ENCODE measurements at regions not wholly inside any gene's neighbourhood (a gene's known extent, or its start where the extent isn't known, plus 50 kb on each side); places are given as distances from the start of the nearest gene placed in this dataset.

GRCh38 chr15:25624504-25625177, 185.8 kb upstream of the UBE3A start:
- Histone ChIP-seq H3K4me2 (ENCODE audit: low read length) (no peak overlapping the region), H3K27ac (ENCODE audit: low read length) (no peak overlapping the region), H3K36me3 (replicated peaks; ENCODE audit: low read depth, low read length) (no peaks in the 10 kb centered on the region), H3K9ac (ENCODE audit: low read length) (no peak overlapping the region), H3K27me3 (ENCODE audit: low read depth, low read length) (no peaks in the 10 kb centered on the region), H3K4me3 (ENCODE audit: low read length) (no peak overlapping the region), H3K9me3 (ENCODE audit: insufficient read depth, low read length) (no peaks in the 10 kb centered on the region), H3K79me2 (ENCODE audit: low read length) (no peaks in the 10 kb centered on the region), H4K20me1 (ENCODE audit: insufficient read depth, low read length) (no peaks in the 10 kb centered on the region), H2AFZ (ENCODE audit: low read depth, low read length) (no peak overlapping the region), H3K4me1 (ENCODE audit: low read length) (no peaks in the 10 kb centered on the region)
- no peak for TF ChIP-seq EZH2phosphoT487 (IDR thresholded peaks at IDR 0.05; ENCODE audit: low read depth)
- TF ChIP-seq, protein P1, sequence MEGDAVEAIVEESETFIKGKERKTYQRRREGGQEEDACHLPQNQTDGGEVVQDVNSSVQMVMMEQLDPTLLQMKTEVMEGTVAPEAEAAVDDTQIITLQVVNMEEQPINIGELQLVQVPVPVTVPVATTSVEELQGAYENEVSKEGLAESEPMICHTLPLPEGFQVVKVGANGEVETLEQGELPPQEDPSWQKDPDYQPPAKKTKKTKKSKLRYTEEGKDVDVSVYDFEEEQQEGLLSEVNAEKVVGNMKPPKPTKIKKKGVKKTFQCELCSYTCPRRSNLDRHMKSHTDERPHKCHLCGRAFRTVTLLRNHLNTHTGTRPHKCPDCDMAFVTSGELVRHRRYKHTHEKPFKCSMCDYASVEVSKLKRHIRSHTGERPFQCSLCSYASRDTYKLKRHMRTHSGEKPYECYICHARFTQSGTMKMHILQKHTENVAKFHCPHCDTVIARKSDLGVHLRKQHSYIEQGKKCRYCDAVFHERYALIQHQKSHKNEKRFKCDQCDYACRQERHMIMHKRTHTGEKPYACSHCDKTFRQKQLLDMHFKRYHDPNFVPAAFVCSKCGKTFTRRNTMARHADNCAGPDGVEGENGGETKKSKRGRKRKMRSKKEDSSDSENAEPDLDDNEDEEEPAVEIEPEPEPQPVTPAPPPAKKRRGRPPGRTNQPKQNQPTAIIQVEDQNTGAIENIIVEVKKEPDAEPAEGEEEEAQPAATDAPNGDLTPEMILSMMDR (IDR thresholded peaks at IDR 0.05; ENCODE audit: low read depth, low read length), result no peak

GRCh38 chr15:25623708-25624107, 184.9 kb upstream of the UBE3A start:
- TF ChIP-seq EZH2phosphoT487 (IDR thresholded peaks at IDR 0.05; ENCODE audit: low read depth), result no peak
- TF ChIP-seq, protein P1 (IDR thresholded peaks at IDR 0.05; ENCODE audit: low read depth, low read length), result no peak
- H4K20me1 ChIP-seq (ENCODE audit: insufficient read depth, low read length), result no peaks in the 10 kb centered on the region
- H3K79me2 ChIP-seq (ENCODE audit: low read length), result no peaks in the 10 kb centered on the region

DNA sequence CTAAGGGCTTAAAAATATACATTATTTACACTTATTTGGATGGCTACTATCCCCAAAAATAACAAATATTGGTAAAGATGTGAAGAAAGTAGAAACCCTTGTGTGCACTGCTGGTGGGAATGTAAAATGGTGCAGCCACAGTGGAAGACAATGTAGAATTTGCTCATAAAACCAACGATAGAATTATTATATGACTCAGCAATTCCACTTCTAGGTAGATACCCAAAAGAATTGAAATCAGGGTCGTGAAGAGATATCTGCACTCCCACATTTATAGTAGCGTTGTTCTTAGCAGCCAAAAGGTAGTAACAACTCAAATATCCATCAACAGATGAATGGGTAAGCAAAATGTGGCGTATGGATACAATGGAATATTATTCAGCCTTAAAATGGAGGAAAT, 181.6 kb upstream of the UBE3A start:
- H3K79me2 ChIP-seq (ENCODE audit: low read length), result no peaks in the 10 kb centered on the region
- TF ChIP-seq, protein P1 (IDR thresholded peaks at IDR 0.05; ENCODE audit: low read depth, low read length), result no peak
- TF ChIP-seq EZH2phosphoT487 (IDR thresholded peaks at IDR 0.05; ENCODE audit: low read depth), result no peak
- no peak overlapping the region for H2AFZ ChIP-seq (ENCODE audit: low read depth, low read length)
- no peak overlapping the region for H3K4me3 ChIP-seq (ENCODE audit: low read length)
- H3K27me3 ChIP-seq (ENCODE audit: low read depth, low read length), result no peaks in the 10 kb centered on the region
- H3K27ac ChIP-seq (ENCODE audit: low read length), result no peak overlapping the region
- H3K4me1 ChIP-seq (ENCODE audit: low read length), result no peaks in the 10 kb centered on the region
- no peaks in the 10 kb centered on the region for H3K36me3 ChIP-seq (replicated peaks; ENCODE audit: low read depth, low read length)
- H3K4me2 ChIP-seq (ENCODE audit: low read length), result no peak overlapping the region
- no peaks in the 10 kb centered on the region for H4K20me1 ChIP-seq (ENCODE audit: insufficient read depth, low read length)
- H3K9ac ChIP-seq (ENCODE audit: low read length), result no peak overlapping the region
- H3K9me3 ChIP-seq (ENCODE audit: insufficient read depth, low read length), result no peaks in the 10 kb centered on the region

More at GRCh38 chr15:25623708-25624107, 184.9 kb upstream of the UBE3A start:
- Histone ChIP-seq H3K4me2 (ENCODE audit: low read length) (no peak overlapping the region), H3K27ac (ENCODE audit: low read length) (no peak overlapping the region), H3K4me1 (ENCODE audit: low read length) (no peaks in the 10 kb centered on the region), H3K36me3 (replicated peaks; ENCODE audit: low read depth, low read length) (no peaks in the 10 kb centered on the region), H3K27me3 (ENCODE audit: low read depth, low read length) (no peaks in the 10 kb centered on the region), H3K4me3 (ENCODE audit: low read length) (no peak overlapping the region), H2AFZ (ENCODE audit: low read depth, low read length) (no peak overlapping the region), H3K9ac (ENCODE audit: low read length) (no peak overlapping the region), H3K9me3 (ENCODE audit: insufficient read depth, low read length) (no peaks in the 10 kb centered on the region)

DNA sequence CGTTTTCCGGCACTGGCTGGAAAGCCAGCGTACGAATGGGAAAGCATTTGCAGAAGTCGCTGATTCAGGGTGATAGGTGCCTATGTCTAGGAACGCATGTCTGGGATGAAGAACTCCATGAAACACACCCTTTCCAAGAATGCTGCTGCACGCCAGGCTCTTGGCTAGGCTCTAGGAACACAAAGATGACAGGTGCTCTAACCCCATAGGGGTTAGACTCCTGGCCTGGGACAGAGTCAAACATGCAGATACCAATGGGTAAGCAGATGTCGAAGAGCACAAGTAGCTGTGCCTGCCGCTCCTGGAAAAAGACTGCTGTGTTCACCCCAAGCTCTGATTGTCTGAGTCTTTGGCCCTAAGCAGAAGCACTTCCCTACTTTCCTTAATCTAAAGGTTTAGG, 180.9 kb upstream of the UBE3A start:
- Histone ChIP-seq H3K4me1 (ENCODE audit: low read length) (no peaks in the 10 kb centered on the region), H2AFZ (ENCODE audit: low read depth, low read length) (no peak overlapping the region), H3K9me3 (ENCODE audit: insufficient read depth, low read length) (no peaks in the 10 kb centered on the region), H3K27me3 (ENCODE audit: low read depth, low read length) (no peaks in the 10 kb centered on the region), H3K4me3 (ENCODE audit: low read length) (no peak overlapping the region), H3K4me2 (ENCODE audit: low read length) (no peak overlapping the region), H3K79me2 (ENCODE audit: low read length) (no peaks in the 10 kb centered on the region), H3K27ac (ENCODE audit: low read length) (no peak overlapping the region), H3K9ac (ENCODE audit: low read length) (no peak overlapping the region), H4K20me1 (ENCODE audit: insufficient read depth, low read length) (no peaks in the 10 kb centered on the region), H3K36me3 (replicated peaks; ENCODE audit: low read depth, low read length) (no peaks in the 10 kb centered on the region)
- TF ChIP-seq, protein P1 (IDR thresholded peaks at IDR 0.05; ENCODE audit: low read depth, low read length), result no peak
- TF ChIP-seq EZH2phosphoT487 (IDR thresholded peaks at IDR 0.05; ENCODE audit: low read depth), result no peak

All from OCI-LY3 (cell line).